Brain microvascular endothelial cell (primary cell): ENCODE measurements at regions not wholly inside any gene's neighbourhood (a gene's known extent, or its start where the extent isn't known, plus 50 kb on each side); places are given as distances from the start of the nearest gene placed in this dataset.
"Not testable (repeated sequence)": the region's sequence is repeated elsewhere in the genome, so short reads cannot be mapped to it uniquely, and the experiment has no call there.

Experiments
- DNase-seq: peaks from one replicate; pipeline ENCODE4 v3.0.0-alpha.2; 2020
- H3K27ac ChIP-seq: fragments of 250-450 bp; sonication (Bioruptor Pico); 2 replicates; pipeline ENCODE4 v1.5.1; 2020; ENCODE audit warnings: mild to moderate bottlenecking, moderate library complexity
- H3K27me3 ChIP-seq: fragments of 250-450 bp; sonication (Bioruptor Pico); replicated peaks from 2 replicates; pipeline ENCODE4 v1.5.1; 2020; ENCODE audit warnings: mild to moderate bottlenecking
- H3K36me3 ChIP-seq: fragments of 250-450 bp; sonication (Bioruptor Pico); replicated peaks from 2 replicates; pipeline ENCODE4 v1.5.1; 2020; ENCODE audit warnings: mild to moderate bottlenecking
- H3K4me3 ChIP-seq: 2 replicates; pipeline ENCODE4 v1.5.1; 2011; ENCODE audit warnings: low read depth, mild to moderate bottlenecking, control low read depth, low read length, moderate library complexity
- in situ Hi-C: cut with HindIII; loops from 2 replicates; pipeline ENCODE4 v1.10.0; 2017; ENCODE audit warnings: low sequenced_read_pairs, low pct_ligation_motif_present
- TF ChIP-seq, protein P1 (sequence below): IDR thresholded peaks from 2 replicates; pipeline ENCODE4 v1.5.1; 2011; ENCODE audit warnings: low read depth, mild to moderate bottlenecking, moderate library complexity, low read length, control low read depth, inconsistent platforms; ENCODE audit errors: missing control alignments

DNA sequence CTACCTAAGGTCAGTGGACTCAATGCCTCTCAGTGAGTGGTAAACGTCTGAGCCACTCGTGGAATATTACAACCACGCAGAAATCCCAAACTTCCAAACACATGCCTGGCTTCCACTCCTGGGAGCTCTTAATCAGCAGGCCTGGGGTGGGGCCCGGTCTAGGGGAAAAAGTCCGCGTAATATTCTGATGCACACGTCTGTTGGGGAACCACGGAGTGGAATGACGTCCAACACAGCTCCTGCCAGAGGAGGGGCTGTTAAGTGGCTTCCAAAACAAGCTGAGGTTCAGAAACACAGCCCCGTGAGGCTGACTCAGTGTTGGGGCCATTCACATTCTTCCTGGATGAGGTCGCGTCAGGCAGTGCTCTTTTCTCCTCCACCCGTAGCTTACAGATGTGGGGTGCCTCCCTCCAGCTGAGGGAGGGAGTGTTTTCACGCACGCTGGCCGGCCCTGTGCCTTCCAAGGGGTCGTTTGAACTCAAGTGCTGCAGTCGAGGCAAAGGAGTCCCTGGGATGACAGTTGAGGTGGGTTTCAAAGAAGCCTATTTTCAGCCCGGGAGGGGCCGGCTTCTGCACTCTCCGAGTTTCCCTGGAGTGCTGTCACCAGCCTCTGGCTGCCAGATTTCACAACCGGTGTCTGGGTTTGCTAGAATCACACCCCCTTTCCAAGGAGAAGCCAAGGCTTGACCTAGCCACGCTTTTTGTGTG, 73.1 kb downstream of the ACKR3 start:
- peak; percentile 98 for DNase-seq
- no peaks in the 10 kb centered on the region for H3K27me3 ChIP-seq
- TF ChIP-seq, protein P1, sequence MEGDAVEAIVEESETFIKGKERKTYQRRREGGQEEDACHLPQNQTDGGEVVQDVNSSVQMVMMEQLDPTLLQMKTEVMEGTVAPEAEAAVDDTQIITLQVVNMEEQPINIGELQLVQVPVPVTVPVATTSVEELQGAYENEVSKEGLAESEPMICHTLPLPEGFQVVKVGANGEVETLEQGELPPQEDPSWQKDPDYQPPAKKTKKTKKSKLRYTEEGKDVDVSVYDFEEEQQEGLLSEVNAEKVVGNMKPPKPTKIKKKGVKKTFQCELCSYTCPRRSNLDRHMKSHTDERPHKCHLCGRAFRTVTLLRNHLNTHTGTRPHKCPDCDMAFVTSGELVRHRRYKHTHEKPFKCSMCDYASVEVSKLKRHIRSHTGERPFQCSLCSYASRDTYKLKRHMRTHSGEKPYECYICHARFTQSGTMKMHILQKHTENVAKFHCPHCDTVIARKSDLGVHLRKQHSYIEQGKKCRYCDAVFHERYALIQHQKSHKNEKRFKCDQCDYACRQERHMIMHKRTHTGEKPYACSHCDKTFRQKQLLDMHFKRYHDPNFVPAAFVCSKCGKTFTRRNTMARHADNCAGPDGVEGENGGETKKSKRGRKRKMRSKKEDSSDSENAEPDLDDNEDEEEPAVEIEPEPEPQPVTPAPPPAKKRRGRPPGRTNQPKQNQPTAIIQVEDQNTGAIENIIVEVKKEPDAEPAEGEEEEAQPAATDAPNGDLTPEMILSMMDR: no peak
- peak overlapping the region; percentile 87 for H3K27ac ChIP-seq
- H3K4me3 ChIP-seq: no peak overlapping the region
- in situ Hi-C loops: no loop called here
- no peaks in the 10 kb centered on the region for H3K36me3 ChIP-seq

DNA sequence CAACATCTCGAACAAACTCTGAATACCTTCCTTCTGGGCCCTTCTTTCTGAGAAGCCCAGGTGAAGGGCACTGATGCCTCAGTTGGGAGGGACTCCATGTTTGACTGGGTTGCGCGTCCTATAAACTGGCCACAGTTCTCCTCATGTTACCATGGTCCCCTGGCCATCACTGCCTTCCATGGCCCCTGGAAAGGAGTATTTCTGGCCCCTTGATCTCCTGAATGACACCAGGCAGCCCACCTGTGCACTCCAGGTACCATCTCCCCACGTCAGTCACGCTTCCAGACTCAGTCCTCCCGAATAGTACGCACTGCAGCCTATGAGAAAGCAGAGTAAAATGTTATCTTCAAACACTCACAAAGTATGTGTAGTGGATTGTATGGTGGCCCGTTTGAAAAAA, 73.9 kb downstream of the ACKR3 start:
- TF ChIP-seq, protein P1: no peak
- Histone ChIP-seq H3K4me3 (no peak overlapping the region), H3K27me3 (no peaks in the 10 kb centered on the region), H3K36me3 (no peaks in the 10 kb centered on the region), H3K27ac (peak overlapping the region; percentile 87)
- no peak for DNase-seq
- in situ Hi-C loops: no loop called here

DNA sequence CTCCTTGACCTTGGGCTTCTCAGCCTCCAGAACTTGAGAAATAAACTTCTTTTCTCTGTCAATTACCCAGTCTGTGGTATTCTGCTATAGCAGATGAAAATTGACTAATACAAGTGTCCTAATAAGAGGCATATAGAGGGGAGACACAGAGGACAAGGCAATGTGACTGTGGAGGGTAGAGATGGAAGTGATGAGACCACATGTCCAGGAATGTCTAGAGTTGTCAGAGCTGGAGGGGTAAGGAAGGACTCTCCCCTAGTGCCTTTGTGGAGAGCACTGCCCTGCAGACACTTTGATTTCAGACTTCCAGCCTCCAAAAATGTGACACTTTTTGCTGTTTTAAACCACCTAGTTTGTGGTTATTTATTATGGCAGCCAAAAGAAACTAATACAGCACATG, 74.4 kb downstream of the ACKR3 start:
- H3K27ac ChIP-seq: no peak overlapping the region
- H3K4me3 ChIP-seq: no peak overlapping the region
- in situ Hi-C loops: no loop called here
- no peaks in the 10 kb centered on the region for H3K27me3 ChIP-seq
- no peaks in the 10 kb centered on the region for H3K36me3 ChIP-seq
- TF ChIP-seq, protein P1: no peak
- no peak for DNase-seq

DNA sequence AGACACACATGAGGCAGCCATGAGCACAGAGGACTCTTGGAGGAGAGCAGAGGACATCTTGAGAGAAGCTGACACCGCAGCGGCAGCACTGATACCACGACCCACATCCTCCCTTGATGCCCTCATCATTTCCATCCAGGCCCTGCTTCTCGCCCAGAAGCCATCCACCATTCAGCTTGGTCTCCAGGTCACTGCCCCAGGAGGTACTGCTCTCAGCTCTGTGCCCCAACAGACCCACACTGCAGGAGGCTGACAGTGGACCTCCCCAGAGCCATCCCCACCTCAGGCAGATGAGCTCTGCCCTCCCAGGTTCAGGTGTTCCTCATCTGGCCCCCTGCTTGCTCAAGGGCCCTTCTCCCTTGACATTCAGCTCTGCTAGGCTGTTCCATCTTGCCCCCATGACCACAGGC, 74.9 kb downstream of the ACKR3 start:
- TF ChIP-seq, protein P1: no peak

DNA sequence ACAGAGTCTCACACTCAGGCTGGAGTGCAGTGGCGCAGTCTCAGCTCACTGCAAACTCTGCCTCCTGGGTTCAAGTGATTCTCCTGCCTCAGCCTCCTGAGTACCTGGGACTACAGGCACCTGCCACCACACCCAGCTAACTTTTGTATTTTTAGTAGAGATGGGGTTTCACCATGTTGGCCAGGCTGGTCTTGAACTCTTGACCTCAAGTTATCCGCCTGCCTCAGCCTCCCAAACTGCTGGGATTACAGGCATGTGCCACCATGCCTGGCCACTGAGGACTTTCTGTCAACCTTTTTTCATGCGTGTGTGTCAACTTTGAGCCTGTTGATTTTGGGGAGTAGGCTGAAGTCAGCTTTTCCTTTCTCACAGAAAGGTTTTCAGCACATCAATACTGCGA, 75.5 kb downstream of the ACKR3 start:
- H3K4me3 ChIP-seq, H3K36me3 ChIP-seq, H3K27ac ChIP-seq, in situ Hi-C loops, DNase-seq, H3K27me3 ChIP-seq: not testable (repeated sequence)

More for the DNA sequence above, 74.9 kb downstream of the ACKR3 start:
- no peak for DNase-seq
- Histone ChIP-seq H3K4me3 (no peak overlapping the region), H3K27me3 (no peaks in the 10 kb centered on the region), H3K27ac (no peak overlapping the region), H3K36me3 (no peaks in the 10 kb centered on the region)
- in situ Hi-C loops: no loop called here

DNA sequence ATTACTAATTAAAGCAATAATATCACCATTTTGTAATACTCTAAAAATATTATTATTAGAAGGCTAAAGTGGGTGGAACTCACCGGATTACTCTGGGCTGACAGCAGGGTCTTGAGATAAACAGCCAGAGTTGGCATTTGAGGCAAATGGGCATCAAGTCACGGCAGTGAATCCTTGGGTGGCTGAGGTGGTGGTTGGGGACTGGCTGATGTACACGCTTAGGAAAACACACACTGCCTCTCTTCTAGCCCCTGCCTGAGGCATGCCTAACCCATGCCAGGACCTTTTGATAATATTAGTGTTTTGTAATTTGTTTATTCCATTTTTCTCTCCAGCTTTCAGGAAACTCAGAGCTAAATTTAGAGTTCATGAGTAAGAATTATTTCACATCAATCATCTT, 76.8 kb downstream of the ACKR3 start:
- in situ Hi-C loops: no loop called here
- no peaks in the 10 kb centered on the region for H3K27me3 ChIP-seq
- H3K27ac ChIP-seq: no peak overlapping the region
- TF ChIP-seq, protein P1: no peak
- no peaks in the 10 kb centered on the region for H3K36me3 ChIP-seq
- no peak for DNase-seq
- no peak overlapping the region for H3K4me3 ChIP-seq
